Endothelial cell of umbilical vein (primary cell): ENCODE measurements at regions not wholly inside any gene's neighbourhood (a gene's known extent, or its start where the extent isn't known, plus 50 kb on each side); places are given as distances from the start of the nearest gene placed in this dataset.

Source experiments
- GATA2 ChIP-seq: IDR thresholded peaks from 2 replicates; pipeline ENCODE4 v1.7.0; 2011; ENCODE audit warnings: low read depth, mild to moderate bottlenecking, moderate library complexity, mixed read lengths, low read length; ENCODE audit not compliant: insufficient read length, insufficient read depth
- MYC ChIP-seq: IDR thresholded peaks from one replicate; pipeline ENCODE4 v1.6.1; 2011; ENCODE audit warnings: mild to moderate bottlenecking, low read depth, low read length
- POLR2A ChIP-seq: IDR thresholded peaks from 2 replicates; pipeline ENCODE4 v1.6.1; 2012; ENCODE audit warnings: low read depth, mild to moderate bottlenecking, control low read depth, low read length
- POLR2AphosphoS5 ChIP-seq: IDR thresholded peaks from 2 replicates; pipeline ENCODE4 v1.6.1; 2012; ENCODE audit warnings: low read depth, mild to moderate bottlenecking, control low read depth, low read length, moderate library complexity; ENCODE audit not compliant: insufficient read depth
- TF ChIP-seq, protein P1 (sequence below), 2 donors: IDR thresholded peaks; 1 replicate in 1 of 2; 2 replicates in 1 of 2; pipeline ENCODE4 v1.5.1; 2011; ENCODE audit warnings: low read length in 2 of 2, mild to moderate bottlenecking in 2 of 2, moderate library complexity in 2 of 2, control low read depth in 1 of 2, inconsistent platforms in 1 of 2, low read depth in 1 of 2; ENCODE audit not compliant: insufficient read depth in 1 of 2; ENCODE audit errors: extremely low read depth in 1 of 2
- TF ChIP-seq, protein P2 (sequence below): IDR thresholded peaks from 2 replicates; pipeline ENCODE4 v1.6.1; 2011; ENCODE audit not compliant: insufficient read depth, insufficient read length

GRCh38 chr19:30152510-30153291 is 210.7 kb downstream of the URI1 start:
- TF ChIP-seq, protein P1, sequence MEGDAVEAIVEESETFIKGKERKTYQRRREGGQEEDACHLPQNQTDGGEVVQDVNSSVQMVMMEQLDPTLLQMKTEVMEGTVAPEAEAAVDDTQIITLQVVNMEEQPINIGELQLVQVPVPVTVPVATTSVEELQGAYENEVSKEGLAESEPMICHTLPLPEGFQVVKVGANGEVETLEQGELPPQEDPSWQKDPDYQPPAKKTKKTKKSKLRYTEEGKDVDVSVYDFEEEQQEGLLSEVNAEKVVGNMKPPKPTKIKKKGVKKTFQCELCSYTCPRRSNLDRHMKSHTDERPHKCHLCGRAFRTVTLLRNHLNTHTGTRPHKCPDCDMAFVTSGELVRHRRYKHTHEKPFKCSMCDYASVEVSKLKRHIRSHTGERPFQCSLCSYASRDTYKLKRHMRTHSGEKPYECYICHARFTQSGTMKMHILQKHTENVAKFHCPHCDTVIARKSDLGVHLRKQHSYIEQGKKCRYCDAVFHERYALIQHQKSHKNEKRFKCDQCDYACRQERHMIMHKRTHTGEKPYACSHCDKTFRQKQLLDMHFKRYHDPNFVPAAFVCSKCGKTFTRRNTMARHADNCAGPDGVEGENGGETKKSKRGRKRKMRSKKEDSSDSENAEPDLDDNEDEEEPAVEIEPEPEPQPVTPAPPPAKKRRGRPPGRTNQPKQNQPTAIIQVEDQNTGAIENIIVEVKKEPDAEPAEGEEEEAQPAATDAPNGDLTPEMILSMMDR (IDR thresholded peaks at IDR 0.05; ENCODE audit: extremely low read depth in 1 of 2, insufficient read depth in 1 of 2, low read depth in 1 of 2, low read length in 2 of 2), result no peak
- TF ChIP-seq POLR2AphosphoS5, result no peak
- no peak for TF ChIP-seq GATA2
- TF ChIP-seq POLR2A, result no peak
- TF ChIP-seq, protein P2, sequence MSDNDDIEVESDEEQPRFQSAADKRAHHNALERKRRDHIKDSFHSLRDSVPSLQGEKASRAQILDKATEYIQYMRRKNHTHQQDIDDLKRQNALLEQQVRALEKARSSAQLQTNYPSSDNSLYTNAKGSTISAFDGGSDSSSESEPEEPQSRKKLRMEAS, result no peak
- no peak for TF ChIP-seq MYC
